Activated naive CD8-positive, alpha-beta T cell treated with anti-CD3 and anti-CD28 coated beads, Interleukin-2, amount 50 U/mL, for 24 hours (primary cell): ENCODE measurements at regions not wholly inside any gene's neighbourhood (a gene's known extent, or its start where the extent isn't known, plus 50 kb on each side); places are given as distances from the start of the nearest gene placed in this dataset.

Source experiments
- ATAC-seq: fragments of 150-1000 bp; cut with Tn5 transposase; one replicate; pipeline ENCODE4 v1.10.0; 2021
- DNase-seq: peaks from one replicate; pipeline ENCODE4 v3.0.0; 2021
- H3K27ac Mint-ChIP-seq: one replicate; pipeline ENCODE4 v1.8.0; 2021; ENCODE audit warnings: mild to moderate bottlenecking, mixed read lengths
- H3K27me3 Mint-ChIP-seq: one replicate; pipeline ENCODE4 v1.8.0; 2021; ENCODE audit warnings: mixed read lengths
- H3K36me3 Mint-ChIP-seq: one replicate; pipeline ENCODE4 v1.8.0; 2021; ENCODE audit warnings: low read depth, mixed read lengths
- H3K4me1 Mint-ChIP-seq: one replicate; pipeline ENCODE4 v1.8.0; 2021; ENCODE audit warnings: mixed read lengths
- H3K4me3 Mint-ChIP-seq: one replicate; pipeline ENCODE4 v1.8.0; 2021; ENCODE audit warnings: mild to moderate bottlenecking, moderate library complexity, mixed read lengths
- H3K9me3 Mint-ChIP-seq: one replicate; pipeline ENCODE4 v1.8.0; 2021; ENCODE audit warnings: mixed read lengths

GRCh38 chr9:10753474-10753873 lies 140.7 kb upstream of the PTPRD start:
- ATAC-seq: no peak
- Mint-ChIP-seq H3K9me3 (peaks cover 34% of the 10 kb centered on the region), H3K27me3 (no peaks in the 10 kb centered on the region)

GRCh38 chr9:10764481-10764880 lies 151.7 kb upstream of the PTPRD start:
- Mint-ChIP-seq H3K27me3 (no peaks in the 10 kb centered on the region), H3K27ac (no peak overlapping the region), H3K4me1 (no peaks in the 10 kb centered on the region), H3K36me3 (no peaks in the 10 kb centered on the region), H3K9me3 (peaks cover 5% of the 10 kb centered on the region), H3K4me3 (no peak overlapping the region)
- DNase-seq (no peak), ATAC-seq (no peak)

More at GRCh38 chr9:10753474-10753873, 140.7 kb upstream of the PTPRD start:
- DNase-seq: no peak
- H3K36me3 Mint-ChIP-seq: no peaks in the 10 kb centered on the region
- H3K4me3 Mint-ChIP-seq: no peak overlapping the region
- H3K4me1 Mint-ChIP-seq: no peaks in the 10 kb centered on the region
- no peak overlapping the region for H3K27ac Mint-ChIP-seq

- Mint-ChIP-seq H3K4me3 (no peak overlapping the region), H3K27ac (no peak overlapping the region), H3K27me3 (no peaks in the 10 kb centered on the region), H3K36me3 (no peaks in the 10 kb centered on the region), H3K9me3 (peaks cover 16% of the 10 kb centered on the region), H3K4me1 (no peaks in the 10 kb centered on the region)
- DNase-seq (no peak), ATAC-seq (no peak)
These were observed 160.3 kb upstream of the PTPRD start for GRCh38 chr9:10773136-10773535.

GRCh38 chr9:10774051-10774450 lies 161.2 kb upstream of the PTPRD start:
- Mint-ChIP-seq H3K27me3 (no peaks in the 10 kb centered on the region), H3K9me3 (peaks cover 16% of the 10 kb centered on the region)
- ATAC-seq: no peak

GRCh38 chr9:10785255-10785654 lies 172.5 kb upstream of the PTPRD start:
- Mint-ChIP-seq H3K9me3 (peaks cover 35% of the 10 kb centered on the region), H3K27ac (no peak overlapping the region), H3K36me3 (no peaks in the 10 kb centered on the region), H3K27me3 (no peaks in the 10 kb centered on the region), H3K4me1 (no peaks in the 10 kb centered on the region), H3K4me3 (no peak overlapping the region)
- ATAC-seq (no peak), DNase-seq (no peak)

More at GRCh38 chr9:10774051-10774450, 161.2 kb upstream of the PTPRD start:
- Mint-ChIP-seq H3K4me3 (no peak overlapping the region), H3K4me1 (no peaks in the 10 kb centered on the region), H3K36me3 (no peaks in the 10 kb centered on the region), H3K27ac (no peak overlapping the region)
- DNase-seq: no peak

- Mint-ChIP-seq H3K36me3 (no peaks in the 10 kb centered on the region), H3K9me3 (peaks cover 26% of the 10 kb centered on the region), H3K4me1 (no peaks in the 10 kb centered on the region), H3K27me3 (no peaks in the 10 kb centered on the region), H3K27ac (no peak overlapping the region), H3K4me3 (no peak overlapping the region)
- no peak for ATAC-seq
- no peak for DNase-seq
These were observed 180.5 kb upstream of the PTPRD start for GRCh38 chr9:10793306-10793705.

GRCh38 chr9:10804486-10804885 lies 191.7 kb upstream of the PTPRD start:
- no peaks in the 10 kb centered on the region for H3K27me3 Mint-ChIP-seq
- H3K4me3 Mint-ChIP-seq: no peak overlapping the region
- H3K9me3 Mint-ChIP-seq: peaks cover 18% of the 10 kb centered on the region
- H3K27ac Mint-ChIP-seq: no peak overlapping the region
- no peaks in the 10 kb centered on the region for H3K4me1 Mint-ChIP-seq
- no peak for DNase-seq
- H3K36me3 Mint-ChIP-seq: no peaks in the 10 kb centered on the region
- ATAC-seq: no peak

- H3K4me3 Mint-ChIP-seq: no peak overlapping the region
- no peaks in the 10 kb centered on the region for H3K4me1 Mint-ChIP-seq
- no peak overlapping the region for H3K27ac Mint-ChIP-seq
- no peaks in the 10 kb centered on the region for H3K36me3 Mint-ChIP-seq
- DNase-seq (no peak), ATAC-seq (no peak)
- H3K9me3 Mint-ChIP-seq: peaks cover 16% of the 10 kb centered on the region
- H3K27me3 Mint-ChIP-seq: no peaks in the 10 kb centered on the region
These were observed 194.1 kb upstream of the PTPRD start for GRCh38 chr9:10806868-10807267.

GRCh38 chr9:10818206-10818605 lies 205.4 kb upstream of the PTPRD start:
- DNase-seq: no peak
- H3K4me1 Mint-ChIP-seq: no peaks in the 10 kb centered on the region
- H3K4me3 Mint-ChIP-seq: no peak overlapping the region
- no peaks in the 10 kb centered on the region for H3K27me3 Mint-ChIP-seq
- no peak for ATAC-seq
- H3K9me3 Mint-ChIP-seq: peaks cover 29% of the 10 kb centered on the region
- no peaks in the 10 kb centered on the region for H3K36me3 Mint-ChIP-seq
- no peak overlapping the region for H3K27ac Mint-ChIP-seq

GRCh38 chr9:10835791-10836463 lies 223.1 kb upstream of the PTPRD start:
- Mint-ChIP-seq H3K36me3 (no peaks in the 10 kb centered on the region), H3K9me3 (no peaks in the 10 kb centered on the region), H3K4me3 (no peak overlapping the region), H3K4me1 (no peaks in the 10 kb centered on the region), H3K27ac (no peak overlapping the region), H3K27me3 (no peaks in the 10 kb centered on the region)
- ATAC-seq (no peak), DNase-seq (no peak)

GRCh38 chr9:10843151-10843550 lies 230.3 kb upstream of the PTPRD start:
- H3K9me3 Mint-ChIP-seq: peaks cover 3% of the 10 kb centered on the region
- H3K27ac Mint-ChIP-seq: no peak overlapping the region
- no peak for DNase-seq
- no peaks in the 10 kb centered on the region for H3K4me1 Mint-ChIP-seq
- no peak overlapping the region for H3K4me3 Mint-ChIP-seq
- ATAC-seq: no peak
- no peaks in the 10 kb centered on the region for H3K36me3 Mint-ChIP-seq
- H3K27me3 Mint-ChIP-seq: no peaks in the 10 kb centered on the region

GRCh38 chr9:10855847-10856246 lies 243.0 kb upstream of the PTPRD start:
- Mint-ChIP-seq H3K9me3 (peaks cover 16% of the 10 kb centered on the region), H3K27me3 (no peaks in the 10 kb centered on the region), H3K4me3 (no peak overlapping the region), H3K36me3 (no peaks in the 10 kb centered on the region), H3K4me1 (no peaks in the 10 kb centered on the region), H3K27ac (no peak overlapping the region)
- ATAC-seq (no peak), DNase-seq (no peak)

GRCh38 chr9:10858817-10859216 lies 246.0 kb upstream of the PTPRD start:
- Mint-ChIP-seq H3K4me3 (no peak overlapping the region), H3K27me3 (no peaks in the 10 kb centered on the region), H3K36me3 (no peaks in the 10 kb centered on the region), H3K27ac (no peak overlapping the region), H3K9me3 (peaks cover 16% of the 10 kb centered on the region), H3K4me1 (no peaks in the 10 kb centered on the region)
- no peak for DNase-seq
- no peak for ATAC-seq

GRCh38 chr9:10863476-10863875 lies 250.7 kb upstream of the PTPRD start:
- no peak for ATAC-seq
- H3K4me3 Mint-ChIP-seq: no peak overlapping the region

GRCh38 chr9:10867194-10867593 lies 254.4 kb upstream of the PTPRD start:
- no peak overlapping the region for H3K4me3 Mint-ChIP-seq
- peaks cover 6% of the 10 kb centered on the region for H3K9me3 Mint-ChIP-seq
- no peaks in the 10 kb centered on the region for H3K36me3 Mint-ChIP-seq
- no peak overlapping the region for H3K27ac Mint-ChIP-seq
- DNase-seq (no peak), ATAC-seq (no peak)
- no peaks in the 10 kb centered on the region for H3K4me1 Mint-ChIP-seq
- no peaks in the 10 kb centered on the region for H3K27me3 Mint-ChIP-seq

More at GRCh38 chr9:10863476-10863875, 250.7 kb upstream of the PTPRD start:
- H3K9me3 Mint-ChIP-seq: peaks cover 6% of the 10 kb centered on the region
- H3K36me3 Mint-ChIP-seq: no peaks in the 10 kb centered on the region
- no peaks in the 10 kb centered on the region for H3K27me3 Mint-ChIP-seq
- H3K4me1 Mint-ChIP-seq: no peaks in the 10 kb centered on the region
- no peak for DNase-seq
- no peak overlapping the region for H3K27ac Mint-ChIP-seq

- Mint-ChIP-seq H3K36me3 (no peaks in the 10 kb centered on the region), H3K4me1 (no peaks in the 10 kb centered on the region), H3K27me3 (no peaks in the 10 kb centered on the region), H3K9me3 (peaks cover 10% of the 10 kb centered on the region), H3K27ac (no peak overlapping the region), H3K4me3 (no peak overlapping the region)
- ATAC-seq (no peak), DNase-seq (no peak)
These were observed 256.9 kb upstream of the PTPRD start for GRCh38 chr9:10869687-10870086.
